GM20431 (cell line): ENCODE measurements at regions not wholly inside any gene's neighbourhood (a gene's known extent, or its start where the extent isn't known, plus 50 kb on each side); places are given as distances from the start of the nearest gene placed in this dataset.
"Not testable (repeated sequence)": the region's sequence is repeated elsewhere in the genome, so short reads cannot be mapped to it uniquely, and the experiment has no call there.

ENCODE experiments used
- in situ Hi-C: fragments of 300-500 bp; cut with MseI, MboI; formaldehyde crosslinking; loops from one replicate; pipeline ENCODE4 v1.15.0; 2020; ENCODE audit warnings: low sequenced_read_pairs; ENCODE audit not compliant: unreplicated experiment

DNA sequence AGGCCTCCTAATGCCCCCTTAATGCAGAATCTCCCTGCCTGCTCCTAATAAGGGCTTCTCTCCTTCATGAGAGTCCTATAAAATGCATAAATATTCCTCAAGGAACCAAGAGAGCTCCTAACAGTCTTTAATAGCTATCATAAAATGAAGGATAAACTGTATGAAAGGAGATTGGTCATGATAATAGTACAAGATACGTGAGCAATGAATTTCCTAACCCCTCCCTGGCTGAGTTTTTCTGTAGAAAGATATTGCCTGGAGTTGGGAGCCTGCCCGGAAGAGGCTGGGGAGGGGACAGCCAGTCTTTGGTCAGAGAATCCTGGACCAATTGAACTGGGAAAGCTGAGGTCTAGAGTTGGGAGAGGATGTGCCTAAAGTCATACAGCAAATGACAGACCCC is 321.9 kb upstream of the CDH5 start:
- in situ Hi-C loops: no loop called here

DNA sequence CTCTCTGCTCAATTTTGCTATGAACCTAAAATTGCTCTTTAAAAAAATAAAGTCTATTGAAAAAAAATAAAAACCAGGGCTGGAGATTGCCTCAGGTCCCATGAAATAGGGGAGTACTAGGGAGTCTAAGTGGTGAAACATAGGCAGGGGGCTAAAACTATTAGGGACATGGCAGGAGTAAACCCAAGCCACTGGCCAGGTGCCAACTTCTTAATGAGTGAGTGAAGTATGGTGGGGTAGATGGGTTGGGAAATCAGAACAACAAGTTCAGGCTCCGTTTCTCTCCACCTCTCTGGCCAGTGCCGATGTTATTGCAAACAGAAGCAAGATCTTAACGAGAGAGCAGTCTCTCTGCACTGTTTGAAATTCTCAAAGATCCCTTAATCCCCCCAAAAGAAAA is 322.4 kb upstream of the CDH5 start:
- in situ Hi-C loops: no loop called here

DNA sequence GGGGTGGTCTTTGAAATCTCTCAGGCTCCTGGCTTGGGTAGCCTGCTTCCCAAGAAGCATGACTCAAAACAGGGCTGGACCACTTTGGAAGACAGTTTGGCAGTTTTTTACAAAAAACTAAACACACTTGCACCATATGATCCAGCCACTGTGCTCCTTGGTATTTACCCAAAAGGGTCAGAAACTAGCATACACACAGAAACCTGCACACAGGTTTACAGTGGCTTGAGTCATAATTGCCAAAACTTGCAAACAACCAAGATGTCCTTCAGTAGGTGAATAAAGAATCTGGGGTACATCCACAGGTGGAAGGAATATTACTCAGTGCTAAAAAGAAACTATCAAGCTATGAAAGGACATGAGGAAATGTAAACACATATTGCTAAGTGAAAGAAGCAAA is 323.2 kb upstream of the CDH5 start:
- in situ Hi-C loops: no loop called here

GRCh38 chr16:66042341-66042740 is 324.1 kb upstream of the CDH5 start:
- in situ Hi-C loops: no loop called here

DNA sequence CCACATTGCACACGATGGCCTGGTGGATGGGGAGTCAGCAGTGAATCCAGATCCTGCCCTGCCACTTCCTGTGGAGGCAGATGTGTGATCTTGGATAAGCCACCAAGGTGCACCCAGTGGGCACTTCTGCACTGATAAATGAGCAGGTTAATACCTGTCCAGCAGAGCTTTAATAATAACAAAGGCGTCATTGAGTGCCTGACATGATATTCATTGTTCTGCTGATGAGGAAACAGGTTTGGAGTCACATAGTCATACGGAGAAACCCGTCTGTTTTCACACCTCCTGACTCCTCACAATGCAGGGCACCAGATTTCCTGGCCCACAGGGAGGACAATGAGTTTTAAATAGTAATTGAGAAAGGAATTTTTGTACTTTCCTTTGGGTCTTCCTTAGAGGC is 324.6 kb upstream of the CDH5 start:
- in situ Hi-C loops: no loop called here

DNA sequence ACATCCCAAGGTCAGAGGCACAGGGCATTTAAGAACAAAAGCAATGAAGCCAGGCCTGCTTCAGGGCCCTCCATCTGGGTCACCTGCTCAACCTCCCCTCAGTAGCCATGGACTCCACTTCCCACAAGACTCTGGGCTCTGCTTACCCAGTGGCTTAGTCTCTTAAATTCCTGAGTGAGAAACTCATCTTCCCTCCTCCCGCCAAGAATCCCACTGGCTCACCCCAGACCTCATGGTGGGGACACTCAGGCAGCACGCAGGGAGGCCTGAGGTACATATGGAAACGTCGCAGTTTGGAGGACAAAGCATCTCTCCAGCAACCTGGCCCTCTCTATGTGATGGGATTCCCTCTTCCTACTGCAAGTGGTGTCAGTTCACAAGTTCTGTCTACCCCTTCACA is 326.7 kb upstream of the CDH5 start:
- in situ Hi-C loops: no loop called here

- in situ Hi-C loops: no loop called here
Observed at GRCh38 chr16:66036793-66037715, 329.4 kb upstream of the CDH5 start.

GRCh38 chr16:66036184-66036583 is 330.3 kb upstream of the CDH5 start:
- in situ Hi-C loops: no loop called here

GRCh38 chr16:66035096-66035495 is 331.4 kb upstream of the CDH5 start:
- in situ Hi-C loops: no loop called here

GRCh38 chr16:66032841-66033240 is 333.6 kb upstream of the CDH5 start:
- in situ Hi-C loops: no loop called here

GRCh38 chr16:66030036-66030435 is 336.5 kb upstream of the CDH5 start:
- in situ Hi-C loops: no loop called here

DNA sequence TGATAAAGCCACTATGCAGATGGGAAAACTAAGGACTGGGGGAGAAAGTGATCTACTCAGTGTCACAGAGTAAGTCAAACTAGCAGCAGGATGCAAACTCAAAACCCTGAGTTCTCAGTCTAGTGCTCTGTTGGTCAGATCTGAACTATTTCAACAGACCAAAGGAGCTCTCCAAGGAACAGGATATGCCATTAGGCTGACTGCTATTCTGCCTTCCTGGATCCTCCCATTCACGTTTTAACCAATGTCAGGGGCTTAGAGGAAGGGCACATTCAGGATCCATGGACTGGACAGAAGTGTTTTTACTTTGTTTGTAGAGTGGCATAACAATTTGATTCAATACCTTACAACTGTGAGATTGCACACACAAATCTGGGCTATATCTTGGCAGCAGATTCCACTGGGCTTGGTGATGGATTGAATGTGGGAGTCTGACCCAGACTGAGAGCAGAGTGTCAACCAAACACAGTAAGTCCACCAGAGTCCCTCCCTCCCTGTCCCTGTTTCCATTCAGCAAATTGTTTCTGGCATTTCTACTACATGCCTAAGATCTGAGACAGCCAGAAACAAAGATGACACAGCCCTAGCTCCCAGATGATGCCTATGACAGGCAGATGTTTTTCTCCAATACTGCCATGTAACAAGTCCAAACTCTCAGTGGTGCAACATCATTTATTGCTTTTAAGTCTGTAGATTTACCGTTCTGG is 337.8 kb upstream of the CDH5 start:
- in situ Hi-C loops: no loop called here

DNA sequence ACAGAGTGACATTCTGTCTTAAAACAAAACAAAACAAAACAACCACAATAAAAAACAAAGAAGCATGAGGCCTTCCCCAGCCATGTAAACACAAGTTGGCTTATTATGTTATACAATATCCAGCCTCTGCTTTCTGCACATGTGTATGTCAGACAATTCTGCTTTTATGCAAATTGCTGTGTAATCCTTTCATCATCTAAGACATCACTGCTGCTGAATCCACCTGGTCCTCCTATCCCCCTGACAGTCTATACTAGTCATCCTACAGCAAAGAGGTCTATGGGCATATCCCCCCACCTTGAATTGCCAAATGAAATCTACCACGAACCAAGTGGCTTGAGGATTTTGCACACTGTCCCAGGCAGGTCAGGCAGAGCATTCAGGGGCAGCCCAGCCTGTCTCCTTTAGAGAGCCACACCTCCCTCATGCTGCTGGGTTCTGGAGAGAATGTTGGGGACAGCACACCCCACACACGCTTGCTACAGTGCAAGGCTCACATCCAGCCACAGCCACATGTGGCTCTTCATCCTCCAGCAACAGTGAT is 339.6 kb upstream of the CDH5 start:
- in situ Hi-C loops: no loop called here

DNA sequence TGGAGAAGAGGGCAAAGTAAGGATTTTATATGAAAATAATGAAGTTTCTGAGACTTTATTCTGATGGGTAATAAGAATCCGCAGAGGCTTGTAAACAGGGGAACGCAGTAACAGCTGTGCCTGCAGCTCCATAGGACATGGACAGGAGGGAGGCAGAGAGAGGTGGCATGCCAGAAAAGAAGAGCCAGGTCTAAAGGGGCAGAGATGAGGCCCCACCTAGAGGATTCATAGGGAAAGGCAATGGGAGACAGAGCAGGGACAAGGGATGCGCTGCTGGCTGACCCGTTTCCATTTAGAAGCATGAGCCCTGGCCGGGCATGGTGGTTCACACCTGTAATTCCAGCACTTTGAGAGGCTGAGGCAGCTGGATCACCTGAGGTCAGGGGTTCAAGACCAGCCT is 340.3 kb upstream of the CDH5 start:
- in situ Hi-C loops: no loop called here

GRCh38 chr16:66025751-66026150 is 340.7 kb upstream of the CDH5 start:
- in situ Hi-C loops: no loop called here

GRCh38 chr16:66024567-66024966 is 341.9 kb upstream of the CDH5 start:
- in situ Hi-C loops: not testable (repeated sequence)

- in situ Hi-C loops: no loop called here
Observed at GRCh38 chr16:66023481-66023880, 343.0 kb upstream of the CDH5 start.

GRCh38 chr16:66020642-66021041 is 345.8 kb upstream of the CDH5 start:
- in situ Hi-C loops: no loop called here

- in situ Hi-C loops: no loop called here
Observed at GRCh38 chr16:66020046-66020445, 346.4 kb upstream of the CDH5 start.

DNA sequence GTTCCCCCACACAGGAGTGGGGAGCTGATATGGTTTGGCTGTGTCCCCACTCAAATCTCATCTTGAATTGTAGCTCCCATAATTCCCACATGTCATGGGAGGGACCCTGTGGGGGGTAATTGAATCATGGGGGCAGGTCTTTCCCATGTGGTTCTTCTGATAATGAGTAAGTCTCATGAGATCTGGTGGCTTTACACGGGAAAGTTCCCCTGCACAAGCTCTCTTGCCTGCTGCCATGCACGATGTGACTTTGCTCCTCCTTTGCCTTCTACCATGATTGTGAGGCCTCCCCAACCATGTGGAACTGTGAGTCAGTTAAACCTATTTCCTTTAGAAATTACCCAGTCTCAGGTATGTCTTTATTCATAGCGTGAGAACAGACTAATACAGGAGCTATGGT is 347.0 kb upstream of the CDH5 start:
- in situ Hi-C loops: not testable (repeated sequence)

DNA sequence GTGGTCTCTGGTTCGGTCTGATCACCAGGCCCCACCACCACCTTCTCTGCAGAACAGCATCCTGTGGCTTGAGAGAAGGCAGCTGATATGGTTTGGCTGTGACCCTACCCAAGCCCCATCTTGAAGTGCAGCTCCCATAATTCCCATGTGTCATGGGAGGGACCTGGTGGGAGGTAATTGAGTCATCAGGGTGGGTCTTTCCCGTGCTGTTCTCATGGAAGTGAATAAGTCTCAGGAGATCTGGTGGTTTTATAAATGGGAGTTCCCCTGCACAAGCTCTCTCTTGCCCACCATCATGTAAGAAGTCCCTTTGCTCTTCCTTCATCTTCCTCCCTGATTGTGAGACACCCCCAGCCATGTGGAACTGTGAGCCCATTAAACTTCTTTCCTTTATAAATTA is 352.3 kb upstream of the CDH5 start:
- in situ Hi-C loops: no loop called here
